B cell (primary cell): ENCODE measurements at regions not wholly inside any gene's neighbourhood (a gene's known extent, or its start where the extent isn't known, plus 50 kb on each side); places are given as distances from the start of the nearest gene placed in this dataset.

Experiments
- ATAC-seq: fragments of 200-7000 bp; cut with Tn5 transposase; one replicate; pipeline ENCODE4 v1.10.0; 2021; ENCODE audit warnings: low read depth, mild to moderate bottlenecking, moderate number of reproducible peaks, moderate library complexity
- CTCF ChIA-PET: fragments of 350-600 bp; sonication (Branson Sonifier 250); formaldehyde crosslinking; loops from one replicate; lab custom pipeline; 2021; ENCODE audit warnings: antibody characterized with exemption, inconsistent platforms; lab: Charles Lee
- POLR2A ChIA-PET: fragments of 350-600 bp; sonication (Branson Sonifier 250); formaldehyde crosslinking; loops from one replicate; lab custom pipeline; 2021; ENCODE audit warnings: antibody characterized with exemption; lab: Charles Lee
- DNase-seq: peaks from one replicate; pipeline ENCODE4 v3.0.0; 2013
- H2AFZ ChIP-seq: 2 replicates; pipeline ENCODE4 v1.6.1; 2012; ENCODE audit warnings: mild to moderate bottlenecking, low read depth, low read length; ENCODE audit not compliant: insufficient read depth, poor library complexity, severe bottlenecking
- H3K27ac ChIP-seq, 2 donors: 1 replicate in 1 of 2; 2 replicates in 1 of 2; pipeline ENCODE4 v1.5.1; 2012 to 2013; ENCODE audit warnings: low read length in 2 of 2, mild to moderate bottlenecking in 2 of 2, moderate library complexity in 1 of 2
- H3K27me3 ChIP-seq, 4 experiments: fragments of 200-600 bp in 1 of 4; sonication (generic) in 1 of 4; replicated peaks in 1 of 4; 1 replicate in 2 of 4; 2 replicates in 2 of 4; pipeline versions ENCODE4 v1.6.1 to v1.7.0; 2013 to 2016; ENCODE audit warnings: low read length in 3 of 4, mild to moderate bottlenecking in 2 of 4, mixed read lengths in 1 of 4, moderate library complexity in 1 of 4; ENCODE audit not compliant: insufficient read depth in 4 of 4, control insufficient read depth in 3 of 4; ENCODE audit errors: control extremely low read depth in 1 of 4
- H3K36me3 ChIP-seq, 2 experiments: replicated peaks in 1 of 2; 1 replicate in 1 of 2; 2 replicates in 1 of 2; pipeline versions ENCODE4 v1.6.1 to v1.7.1; 2013; ENCODE audit warnings: low read length in 1 of 2; ENCODE audit not compliant: insufficient read depth in 2 of 2, control insufficient read depth in 1 of 2; ENCODE audit errors: control extremely low read depth in 1 of 2, extremely low read depth in 1 of 2
- H3K4me1 ChIP-seq, 2 donors: fragments of 200-600 bp in 1 of 2; sonication (generic) in 1 of 2; 1 replicate in 1 of 2; 2 replicates in 1 of 2; pipeline versions ENCODE4 v1.5.1 to v1.6.1; 2013 to 2017; ENCODE audit warnings: low read length in 2 of 2; ENCODE audit not compliant: control insufficient read depth in 2 of 2, insufficient read depth in 2 of 2
- H3K4me2 ChIP-seq: replicated peaks from 2 replicates; pipeline ENCODE3; 2012; ENCODE audit warnings: mild to moderate bottlenecking, low read depth, low read length; ENCODE audit not compliant: poor library complexity, severe bottlenecking
- H3K4me3 ChIP-seq, 5 experiments: fragments of 200-600 bp in 1 of 5; sonication (generic) in 1 of 5; 1 replicate in 3 of 5; 2 replicates in 2 of 5; pipeline versions ENCODE4 v1.5.1 to v1.7.0; 2011 to 2016; ENCODE audit warnings: low read length in 4 of 5, mild to moderate bottlenecking in 4 of 5, low read depth in 2 of 5, control low read depth in 1 of 5, moderate library complexity in 1 of 5; ENCODE audit not compliant: insufficient read depth in 1 of 5; ENCODE audit errors: control extremely low read depth in 1 of 5, extremely low read depth in 1 of 5
- H3K79me2 ChIP-seq: fragments of 200-600 bp; sonication (generic); one replicate; pipeline ENCODE4 v1.6.0; 2016; ENCODE audit warnings: low read length; ENCODE audit not compliant: control insufficient read depth, insufficient read depth
- H3K9ac ChIP-seq: fragments of 200-600 bp; sonication (generic); 2 replicates; pipeline ENCODE4 v1.6.1; 2017; ENCODE audit warnings: mild to moderate bottlenecking, low read length, moderate library complexity
- H3K9me3 ChIP-seq, 3 donors: one replicate each; pipeline versions ENCODE4 v1.6.1 to v1.7.1; 2013; ENCODE audit warnings: low read length in 2 of 3; ENCODE audit not compliant: control insufficient read depth in 2 of 3, insufficient read depth in 1 of 3; ENCODE audit errors: control extremely low read depth in 1 of 3
- H4K20me1 ChIP-seq: 2 replicates; pipeline ENCODE4 v1.6.0; 2012; ENCODE audit warnings: mild to moderate bottlenecking, low read length; ENCODE audit not compliant: insufficient read depth, control insufficient read depth, poor library complexity, severe bottlenecking
- H3K27ac Mint-ChIP-seq: one replicate; pipeline ENCODE4 v1.8.0; 2021; ENCODE audit warnings: mixed read lengths
- H3K27me3 Mint-ChIP-seq: one replicate; pipeline ENCODE4 v1.8.0; 2021; ENCODE audit warnings: mixed read lengths
- H3K4me1 Mint-ChIP-seq: one replicate; pipeline ENCODE4 v1.8.0; 2021; ENCODE audit warnings: mixed read lengths
- H3K4me3 Mint-ChIP-seq: one replicate; pipeline ENCODE4 v1.8.0; 2021; ENCODE audit warnings: mixed read lengths
- H3K9me3 Mint-ChIP-seq: one replicate; pipeline ENCODE4 v1.8.0; 2022; ENCODE audit warnings: mixed read lengths; ENCODE audit not compliant: insufficient read depth
- CTCF ChIP-seq: fragments of 200-600 bp; IDR thresholded peaks from one replicate; pipeline ENCODE4 v1.8.0; 2022; ENCODE audit warnings: antibody characterized with exemption, mild to moderate bottlenecking
- EZH2 ChIP-seq: IDR thresholded peaks from 2 replicates; pipeline ENCODE4 v1.6.1; 2012; ENCODE audit warnings: borderline replicate concordance, low read depth, mild to moderate bottlenecking, moderate library complexity, low read length; ENCODE audit not compliant: insufficient read depth, poor library complexity, severe bottlenecking
- WGBS: methylation state at CpG from one replicate; pipeline ENCODE4 v1.1.5; 2013; ENCODE audit warnings: missing lambda C conversion rate; ENCODE audit not compliant: insufficient coverage; 5-methylcytosine and 5-hydroxymethylcytosine counted together
- intact Hi-C: fragments of 100-400 bp; cut with micrococcal nuclease; formaldehyde crosslinking; loops from one replicate; pipeline ENCODE4 v1.10.0; 2022

GRCh38 chr5:130727830-130728229, 437.2 kb downstream of the HINT1 start:
- Histone ChIP-seq H3K36me3 (no peaks in the 10 kb centered on the region), H3K9me3 (peaks cover 0 to 4% (median 0%) of the 10 kb centered on the region in 3 donors), H2AFZ (no peak overlapping the region), H3K4me1 (no peaks in the 10 kb centered on the region), H3K79me2 (no peaks in the 10 kb centered on the region), H3K4me3 (no peak overlapping the region), H3K27ac (no peak overlapping the region), H4K20me1 (no peaks in the 10 kb centered on the region), H3K9ac (no peak overlapping the region), H3K27me3 (no peaks in the 10 kb centered on the region), H3K4me2 (no peak overlapping the region)
- POLR2A ChIA-PET = no interaction called here
- CTCF ChIA-PET = no interaction called here
- no peak overlapping the region for H3K27ac Mint-ChIP-seq
- no peak for DNase-seq
- H3K27me3 Mint-ChIP-seq = no peaks in the 10 kb centered on the region
- intact Hi-C loops = no loop called here
- no peak for ATAC-seq
- no peak overlapping the region for H3K4me3 Mint-ChIP-seq
- whole genome bisulfite sequencing = 60% methylated on average over 1 of the region's 1 CpG
- peaks cover 3% of the 10 kb centered on the region for H3K9me3 Mint-ChIP-seq
- no peaks in the 10 kb centered on the region for H3K4me1 Mint-ChIP-seq
- TF ChIP-seq CTCF (no peak), EZH2 (no peak)

GRCh38 chr5:130724658-130725057, 440.4 kb downstream of the HINT1 start:
- Histone ChIP-seq H4K20me1 (no peaks in the 10 kb centered on the region), H3K4me2 (no peak overlapping the region), H3K27me3 (no peaks in the 10 kb centered on the region), H2AFZ (no peak overlapping the region), H3K79me2 (no peaks in the 10 kb centered on the region), H3K4me3 (no peak overlapping the region), H3K4me1 (no peaks in the 10 kb centered on the region), H3K36me3 (no peaks in the 10 kb centered on the region), H3K9me3 (no peaks in the 10 kb centered on the region), H3K27ac (no peak overlapping the region), H3K9ac (no peak overlapping the region)
- no CpG with 5 or more reads among the region's 5 CpGs for WGBS
- no peak for TF ChIP-seq EZH2
- TF ChIP-seq CTCF = no peak
- H3K27me3 Mint-ChIP-seq = no peaks in the 10 kb centered on the region
- ChIA-PET CTCF (no interaction called here), POLR2A (no interaction called here)
- ATAC-seq = no peak
- H3K27ac Mint-ChIP-seq = no peak overlapping the region
- H3K4me1 Mint-ChIP-seq = no peaks in the 10 kb centered on the region
- H3K4me3 Mint-ChIP-seq = no peak overlapping the region
- H3K9me3 Mint-ChIP-seq = no peaks in the 10 kb centered on the region
- no peak for DNase-seq
- intact Hi-C loops = no loop called here
